CD4-positive, alpha-beta T cell (primary cell): ENCODE measurements at regions not wholly inside any gene's neighbourhood (a gene's known extent, or its start where the extent isn't known, plus 50 kb on each side); places are given as distances from the start of the nearest gene placed in this dataset.

Experiments
- ATAC-seq: fragments of 200-7000 bp; cut with Tn5 transposase; one replicate; pipeline ENCODE4 v1.10.0; 2022; ENCODE audit warnings: mild to moderate bottlenecking; ENCODE audit not compliant: poor library complexity
- CTCF ChIA-PET: fragments of 350-600 bp; sonication (Branson Sonifier 250); formaldehyde crosslinking; loops from one replicate; lab custom pipeline; 2021; ENCODE audit warnings: antibody characterized with exemption, inconsistent platforms; lab: Charles Lee
- POLR2A ChIA-PET: fragments of 350-600 bp; sonication (Branson Sonifier 250); formaldehyde crosslinking; loops from one replicate; lab custom pipeline; 2021; ENCODE audit warnings: antibody characterized with exemption, inconsistent platforms; lab: Charles Lee
- DNase-seq, 14 experiments: peaks; one replicate each; pipeline ENCODE4 v3.0.0-alpha.2; 2013 to 2020; ENCODE audit warnings: mixed read lengths in 2 of 14
- H3K27ac ChIP-seq, 2 donors: one replicate each; pipeline versions ENCODE4 v1.5.1 to v1.7.0; 2013; ENCODE audit warnings: low read length in 2 of 2, low read depth in 1 of 2, mild to moderate bottlenecking in 1 of 2
- H3K27me3 ChIP-seq, 2 experiments: 1 replicate in 1 of 2; 2 replicates in 1 of 2; pipeline versions ENCODE4 v1.6.1 to v1.7.0; 2013; ENCODE audit warnings: low read length in 2 of 2, control low read depth in 1 of 2, mild to moderate bottlenecking in 1 of 2, moderate library complexity in 1 of 2; ENCODE audit not compliant: insufficient read depth in 2 of 2, control insufficient read depth in 1 of 2
- H3K36me3 ChIP-seq: one replicate; pipeline ENCODE4 v1.6.1; 2013; ENCODE audit warnings: low read length, control low read depth; ENCODE audit not compliant: insufficient read depth
- H3K4me1 ChIP-seq: one replicate; pipeline ENCODE4 v1.6.1; 2013; ENCODE audit warnings: low read length, control low read depth; ENCODE audit not compliant: insufficient read depth
- H3K4me3 ChIP-seq: one replicate; pipeline ENCODE4 v1.5.1; 2013; ENCODE audit warnings: mild to moderate bottlenecking, low read length, moderate library complexity
- H3K9me3 ChIP-seq, 2 experiments: 1 replicate in 1 of 2; 2 replicates in 1 of 2; pipeline versions ENCODE4 v1.6.1 to v1.7.0; 2013; ENCODE audit warnings: low read length in 2 of 2, mild to moderate bottlenecking in 2 of 2, control low read depth in 1 of 2, moderate library complexity in 1 of 2; ENCODE audit not compliant: control insufficient read depth in 1 of 2, insufficient read depth in 1 of 2
- H3K27ac Mint-ChIP-seq: one replicate; pipeline ENCODE4 v1.8.0; 2020; ENCODE audit warnings: mixed read lengths
- H3K27me3 Mint-ChIP-seq: one replicate; pipeline ENCODE4 v1.8.0; 2021; ENCODE audit warnings: mixed read lengths
- H3K36me3 Mint-ChIP-seq: one replicate; pipeline ENCODE4 v1.8.0; 2021; ENCODE audit warnings: low read depth, mixed read lengths
- H3K4me1 Mint-ChIP-seq: one replicate; pipeline ENCODE4 v1.8.0; 2021; ENCODE audit warnings: low read depth, mixed read lengths
- H3K4me3 Mint-ChIP-seq: one replicate; pipeline ENCODE4 v1.8.0; 2020; ENCODE audit warnings: mild to moderate bottlenecking, mixed read lengths
- H3K9me3 Mint-ChIP-seq: one replicate; pipeline ENCODE4 v1.8.0; 2020; ENCODE audit warnings: mixed read lengths
- CTCF ChIP-seq: fragments of 200-600 bp; IDR thresholded peaks from one replicate; pipeline ENCODE4 v1.8.0; 2022; ENCODE audit warnings: antibody characterized with exemption, mild to moderate bottlenecking
- intact Hi-C, 2 experiments: fragments of 100-400 bp; cut with DNase I in 1 of 2; cut with micrococcal nuclease in 1 of 2; formaldehyde crosslinking; loops; one replicate each; pipeline versions ENCODE4 v1.15.1 to v1.9.0; 2023 to 2025; cut with DNase I, micrococcal nuclease

- Histone ChIP-seq H3K9me3 (no peaks in the 10 kb centered on the region), H3K36me3 (no peaks in the 10 kb centered on the region), H3K27me3 (no peaks in the 10 kb centered on the region), H3K4me3 (no peak overlapping the region), H3K27ac (no peak overlapping the region), H3K4me1 (no peaks in the 10 kb centered on the region)
- Mint-ChIP-seq H3K9me3 (no peaks in the 10 kb centered on the region), H3K27ac (no peak overlapping the region), H3K27me3 (no peaks in the 10 kb centered on the region), H3K36me3 (no peaks in the 10 kb centered on the region), H3K4me3 (no peak overlapping the region), H3K4me1 (no peaks in the 10 kb centered on the region)
- TF ChIP-seq CTCF, result no peak
- CTCF ChIA-PET, result no interaction called here
- ATAC-seq (no peak), DNase-seq (no peak)
- POLR2A ChIA-PET, result no interaction called here
- intact Hi-C loops, result no loop called here
These were observed 276.8 kb downstream of the PIK3C3 start for GRCh38 chr18:42231796-42232195.

GRCh38 chr18:42233908-42234307 is 278.9 kb downstream of the PIK3C3 start:
- Mint-ChIP-seq H3K9me3 (peaks cover 4% of the 10 kb centered on the region), H3K27ac (no peak overlapping the region), H3K4me1 (no peaks in the 10 kb centered on the region), H3K27me3 (no peaks in the 10 kb centered on the region), H3K4me3 (no peak overlapping the region), H3K36me3 (no peaks in the 10 kb centered on the region)
- ChIA-PET CTCF (no interaction called here), POLR2A (no interaction called here)
- Histone ChIP-seq H3K27ac (no peak overlapping the region), H3K36me3 (no peaks in the 10 kb centered on the region), H3K27me3 (no peaks in the 10 kb centered on the region), H3K4me3 (no peak overlapping the region), H3K9me3 (peaks cover 0 to 2% of the 10 kb centered on the region in 2 experiments), H3K4me1 (no peaks in the 10 kb centered on the region)
- intact Hi-C loops, result no loop called here
- no peak for TF ChIP-seq CTCF
- ATAC-seq, result no peak
- DNase-seq, result no peak

- Mint-ChIP-seq H3K9me3 (peaks cover 4% of the 10 kb centered on the region), H3K36me3 (no peaks in the 10 kb centered on the region), H3K27ac (no peak overlapping the region), H3K4me3 (no peak overlapping the region), H3K4me1 (no peaks in the 10 kb centered on the region), H3K27me3 (no peaks in the 10 kb centered on the region)
- ChIA-PET CTCF (no interaction called here), POLR2A (no interaction called here)
- Histone ChIP-seq H3K36me3 (no peaks in the 10 kb centered on the region), H3K27me3 (no peaks in the 10 kb centered on the region), H3K4me1 (no peaks in the 10 kb centered on the region), H3K27ac (no peak overlapping the region), H3K4me3 (no peak overlapping the region), H3K9me3 (peaks cover 0 to 9% of the 10 kb centered on the region in 2 experiments)
- no peak for ATAC-seq
- no peak for DNase-seq
- intact Hi-C loops, result no loop called here
- no peak for TF ChIP-seq CTCF
These were observed 287.7 kb downstream of the PIK3C3 start for GRCh38 chr18:42242758-42243157.
